HEK293T (cell line): ENCODE measurements at regions not wholly inside any gene's neighbourhood (a gene's known extent, or its start where the extent isn't known, plus 50 kb on each side); places are given as distances from the start of the nearest gene placed in this dataset.

ENCODE experiments used
- ARNT ChIP-seq: fragments of 450-650 bp; IDR thresholded peaks from 2 replicates; pipeline ENCODE4 v1.6.1; 2017; ENCODE audit warnings: mild to moderate bottlenecking
- BHLHE40 ChIP-seq: fragments of 450-650 bp; IDR thresholded peaks from 2 replicates; pipeline ENCODE4 v1.6.1; 2016; ENCODE audit warnings: mild to moderate bottlenecking, moderate library complexity, borderline replicate concordance
- ELF4 ChIP-seq: fragments of 450-650 bp; IDR thresholded peaks from 2 replicates; pipeline ENCODE4 v1.6.1; 2017; ENCODE audit warnings: antibody characterized with exemption
- FOXA1 ChIP-seq: fragments of 450-650 bp; IDR thresholded peaks from 2 replicates; pipeline ENCODE4 v1.6.1; 2016; ENCODE audit warnings: mild to moderate bottlenecking
- FOXK2 ChIP-seq: fragments of 450-650 bp; IDR thresholded peaks from 2 replicates; pipeline ENCODE4 v1.6.1; 2016; ENCODE audit warnings: mild to moderate bottlenecking
- FOXM1 ChIP-seq: fragments of 450-650 bp; IDR thresholded peaks from 2 replicates; pipeline ENCODE4 v1.6.1; 2017; ENCODE audit warnings: mild to moderate bottlenecking, borderline replicate concordance
- HDGF ChIP-seq: fragments of 450-650 bp; IDR thresholded peaks from 2 replicates; pipeline ENCODE4 v1.6.1; 2017; ENCODE audit warnings: antibody characterized with exemption, borderline replicate concordance
- NFRKB ChIP-seq: fragments of 450-650 bp; IDR thresholded peaks from 2 replicates; pipeline ENCODE4 v1.6.1; 2016; ENCODE audit warnings: mild to moderate bottlenecking, moderate library complexity
- SP1 ChIP-seq: fragments of 450-650 bp; IDR thresholded peaks from 2 replicates; pipeline ENCODE4 v1.6.1; 2017
- SUZ12 ChIP-seq: fragments of 450-650 bp; IDR thresholded peaks from 2 replicates; pipeline ENCODE4 v1.6.1; 2016; ENCODE audit warnings: mild to moderate bottlenecking
- TARDBP ChIP-seq: fragments of 450-650 bp; IDR thresholded peaks from 2 replicates; pipeline ENCODE4 v1.6.1; 2016
- ZNF384 ChIP-seq: fragments of 450-650 bp; IDR thresholded peaks from 2 replicates; pipeline ENCODE4 v1.6.1; 2016

GRCh38 chr1:11387829-11388228 is 91.1 kb upstream of the DISP3 start:
- TF ChIP-seq SUZ12, result no peak
- no peak for TF ChIP-seq FOXM1
- no peak for TF ChIP-seq ARNT
- TF ChIP-seq TARDBP, result no peak
- no peak for TF ChIP-seq NFRKB
- no peak for TF ChIP-seq HDGF
- TF ChIP-seq ZNF384, result no peak
- no peak for TF ChIP-seq FOXK2
- no peak for TF ChIP-seq BHLHE40
- no peak for TF ChIP-seq ELF4
- TF ChIP-seq FOXA1, result no peak
- TF ChIP-seq SP1, result no peak
